HepG2 (cell line): ENCODE measurements at regions not wholly inside any gene's neighbourhood (a gene's known extent, or its start where the extent isn't known, plus 50 kb on each side); places are given as distances from the start of the nearest gene placed in this dataset.

ENCODE experiments used
- ATAC-seq: fragments of 200-7000 bp; cut with Tn5 transposase; 3 replicates; pipeline ENCODE4 v1.9.1; 2020; ENCODE audit warnings: mild to moderate bottlenecking, moderate library complexity
- BruUV-seq: library from RNA; stranded (reverse); fragments of 400-500 nt; replicated peaks from 2 replicates; lab custom pipeline; 2021; lab: Mats Ljungman, UMichigan
- CTCF ChIA-PET: fragments of 300-600 bp; formaldehyde crosslinking; extraction: SDS; loops from one replicate; lab custom pipeline; 2021; ENCODE audit warnings: low total read pairs, inconsistent platforms, low intra/inter-chr PET ratio; lab: Yijun Ruan, JAX
- POLR2A ChIA-PET: fragments of 350-600 bp; sonication (Branson Sonifier 250); formaldehyde crosslinking; loops from one replicate; lab custom pipeline; 2020; ENCODE audit warnings: antibody characterized with exemption, inconsistent platforms; lab: Yijun Ruan, JAX
- DNase-seq: peaks from one replicate; pipeline ENCODE4 v3.0.0-alpha.2; 2015; ENCODE audit warnings: low spot score
- FAIRE-seq: peaks from 3 replicates; lab custom pipeline; 2011; peaks lifted over from hg19 to GRCh38; lab: Jason Lieb, UNC
- H2AFZ ChIP-seq: one replicate; pipeline ENCODE4 v1.6.1; 2011; ENCODE audit warnings: low read length, inconsistent platforms
- H3K27ac ChIP-seq: fragments of 300-600 bp; 3 replicates; pipeline ENCODE4 v1.8.0; 2011; ENCODE audit warnings: mixed run types, mild to moderate bottlenecking, mixed read lengths, low read length, inconsistent platforms; ENCODE audit not compliant: insufficient read depth; ENCODE audit errors: extremely low read length
- H3K27me3 ChIP-seq, 2 experiments: fragments of 200-600 bp in 1 of 2; 2 replicates in 1 of 2; 3 replicates in 1 of 2; pipeline versions ENCODE4 v1.6.0 to v1.8.0; 2011; ENCODE audit warnings: low read length in 2 of 2, mild to moderate bottlenecking in 2 of 2, moderate library complexity in 2 of 2, inconsistent platforms in 1 of 2; ENCODE audit not compliant: insufficient read depth in 2 of 2, control insufficient read depth in 1 of 2
- H3K36me3 ChIP-seq, 2 experiments: fragments of 200-600 bp in 1 of 2; replicated peaks in 1 of 2; 2 replicates in 1 of 2; 3 replicates in 1 of 2; pipeline versions ENCODE4 v1.5.1 to v1.8.0; 2011; ENCODE audit warnings: low read length in 2 of 2, inconsistent platforms in 1 of 2; ENCODE audit not compliant: insufficient read depth in 2 of 2, control insufficient read depth in 1 of 2
- H3K4me1 ChIP-seq: 2 replicates; pipeline ENCODE4 v1.5.1; 2012; ENCODE audit warnings: low read length, inconsistent platforms; ENCODE audit not compliant: insufficient read depth
- H3K4me2 ChIP-seq: 2 replicates; pipeline ENCODE4 v1.6.0; 2011; ENCODE audit warnings: low read depth, low read length, inconsistent platforms
- H3K4me3 ChIP-seq, 3 experiments: fragments of 200-600 bp in 1 of 3; sonication (generic), shearing (Covaris generic) in 1 of 3; replicated peaks in 1 of 3; 2 replicates each; pipeline ENCODE4 v1.5.1; 2011 to 2016; ENCODE audit warnings: low read length in 3 of 3, inconsistent platforms in 2 of 3, low read depth in 2 of 3, mild to moderate bottlenecking in 2 of 3, control low read depth in 1 of 3, mixed read lengths in 1 of 3; ENCODE audit not compliant: insufficient read depth in 1 of 3
- H3K79me2 ChIP-seq: one replicate; pipeline ENCODE4 v1.6.1; 2011; ENCODE audit warnings: low read length, inconsistent platforms; ENCODE audit not compliant: insufficient read depth
- H3K9ac ChIP-seq: 2 replicates; pipeline ENCODE4 v1.6.0; 2011; ENCODE audit warnings: mild to moderate bottlenecking, low read depth, low read length, inconsistent platforms; ENCODE audit not compliant: insufficient read depth
- H3K9me3 ChIP-seq: 2 replicates; pipeline ENCODE4 v1.5.1; 2012; ENCODE audit warnings: mild to moderate bottlenecking, low read length
- H4K20me1 ChIP-seq: 2 replicates; pipeline ENCODE4 v1.6.0; 2011; ENCODE audit warnings: inconsistent platforms, mild to moderate bottlenecking, low read length, moderate library complexity; ENCODE audit not compliant: insufficient read depth
- ARNT2 ChIP-seq: sonication (generic); formaldehyde crosslinking; IDR thresholded peaks from 2 replicates; pipeline ENCODE4 v1.8.0; 2022; ENCODE audit warnings: mild to moderate bottlenecking, low read depth, missing genetic modification reagents, moderate library complexity
- BCL6 ChIP-seq: IDR thresholded peaks from 2 replicates; pipeline ENCODE4 v1.6.1; 2016; ENCODE audit warnings: missing genetic modification reagents, missing compliant biosample characterization
- ELF3 ChIP-seq: IDR thresholded peaks from 2 replicates; pipeline ENCODE4 v1.6.1; 2016; ENCODE audit warnings: missing genetic modification reagents, missing compliant biosample characterization
- ESRRA ChIP-seq: sonication (generic); formaldehyde crosslinking; IDR thresholded peaks from 2 replicates; pipeline ENCODE4 v1.5.1; 2020; ENCODE audit warnings: mild to moderate bottlenecking, low read depth, missing genetic modification reagents
- HHEX ChIP-seq: IDR thresholded peaks from 2 replicates; pipeline ENCODE4 v1.6.1; 2016; ENCODE audit warnings: control low read depth
- KLF6 ChIP-seq: IDR thresholded peaks from 2 replicates; pipeline ENCODE4 v1.8.0; 2016; ENCODE audit warnings: missing biosample characterization, missing genetic modification reagents
- MYNN ChIP-seq: sonication (generic); formaldehyde crosslinking; IDR thresholded peaks from 2 replicates; pipeline ENCODE4 v1.4.0; 2020; ENCODE audit warnings: mild to moderate bottlenecking, low read depth, missing genetic modification reagents
- NR2F6 ChIP-seq, 2 experiments: IDR thresholded peaks; 2 replicates each; pipeline ENCODE4 v1.6.1; 2016; ENCODE audit warnings: antibody characterized with exemption in 1 of 2, mild to moderate bottlenecking in 1 of 2
- PBX3 ChIP-seq: sonication (generic); formaldehyde crosslinking; IDR thresholded peaks from 2 replicates; pipeline ENCODE4 v1.8.1; 2023; ENCODE audit warnings: missing genetic modification reagents, inconsistent platforms, borderline replicate concordance
- RBAK ChIP-seq: sonication (generic); formaldehyde crosslinking; IDR thresholded peaks from 2 replicates; pipeline ENCODE4 v1.5.1; 2020; ENCODE audit warnings: mild to moderate bottlenecking, missing genetic modification reagents
- SPEN ChIP-seq: sonication (generic); formaldehyde crosslinking; IDR thresholded peaks from 2 replicates; pipeline ENCODE4 v1.5.1; 2020; ENCODE audit warnings: low read depth, mild to moderate bottlenecking, missing genetic modification reagents
- TFAP4 ChIP-seq: sonication (generic); IDR thresholded peaks from 2 replicates; pipeline ENCODE4 v1.6.1; 2016; ENCODE audit warnings: low read depth, borderline replicate concordance
- TMF1 ChIP-seq: sonication (generic); formaldehyde crosslinking; IDR thresholded peaks from 2 replicates; pipeline ENCODE4 v1.8.1; 2022; ENCODE audit warnings: low read depth, missing genetic modification reagents
- ZNF260 ChIP-seq: sonication (generic); formaldehyde crosslinking; IDR thresholded peaks from 2 replicates; pipeline ENCODE4 v1.4.0; 2020; ENCODE audit warnings: missing genetic modification reagents, low read depth, mild to moderate bottlenecking, borderline replicate concordance
- ZNF44 ChIP-seq: sonication (generic); formaldehyde crosslinking; IDR thresholded peaks from 2 replicates; pipeline ENCODE4 v1.5.1; 2020; ENCODE audit warnings: mild to moderate bottlenecking, missing genetic modification reagents
- ZNF713 ChIP-seq: sonication (generic); formaldehyde crosslinking; IDR thresholded peaks from 2 replicates; pipeline ENCODE4 v1.4.0; 2020; ENCODE audit warnings: mild to moderate bottlenecking, missing genetic modification reagents
- ZNF773 ChIP-seq: sonication (generic); formaldehyde crosslinking; IDR thresholded peaks from 2 replicates; pipeline ENCODE4 v1.4.0; 2020; ENCODE audit warnings: missing genetic modification reagents, borderline replicate concordance
- ZNF782 ChIP-seq: sonication (generic); formaldehyde crosslinking; IDR thresholded peaks from 2 replicates; pipeline ENCODE4 v1.4.0; 2020; ENCODE audit warnings: missing genetic modification reagents, mild to moderate bottlenecking, borderline replicate concordance
- WGBS: methylation state at CpG from one replicate; pipeline ENCODE4 v1.1.6; 2017; ENCODE audit warnings: low lambda C conversion rate; 5-methylcytosine and 5-hydroxymethylcytosine counted together
- in situ Hi-C: cut with HindIII; loops from 2 replicates; pipeline ENCODE4 v1.10.0; 2017; ENCODE audit warnings: low pct_unique_long_range_greater_than_20kb; ENCODE audit not compliant: extremely low pct_ligation_motif_present
- intact Hi-C: fragments of 100-400 bp; cut with micrococcal nuclease; formaldehyde crosslinking; loops from one replicate; pipeline ENCODE4 v1.10.0; 2022; ENCODE audit not compliant: unreplicated experiment
- TF ChIP-seq, protein P1 (sequence below): sonication (generic); formaldehyde crosslinking; IDR thresholded peaks from 2 replicates; pipeline ENCODE4 v1.5.0; 2020; ENCODE audit warnings: missing genetic modification reagents, mild to moderate bottlenecking, borderline replicate concordance
- TF ChIP-seq, protein P2 (sequence below): sonication (generic); formaldehyde crosslinking; IDR thresholded peaks from 2 replicates; pipeline ENCODE4 v1.4.0; 2020; ENCODE audit warnings: missing genetic modification reagents

- H3K9me3 ChIP-seq = no peaks in the 10 kb centered on the region
- DNase-seq = no peak
- no peaks in the 10 kb centered on the region for H3K4me1 ChIP-seq
- no peak overlapping the region for H3K4me2 ChIP-seq
- WGBS = 0% methylated on average over 2 of the region's 2 CpGs
- no peaks in the 10 kb centered on the region for H3K36me3 ChIP-seq
- intact Hi-C loops (no loop called here), in situ Hi-C loops (no loop called here)
- POLR2A ChIA-PET = no interaction called here
- no peak overlapping the region for H3K4me3 ChIP-seq
- no peak overlapping the region for H2AFZ ChIP-seq
- ATAC-seq = no peak
- H3K79me2 ChIP-seq = no peaks in the 10 kb centered on the region
- FAIRE-seq = no peak
- H3K27ac ChIP-seq = no peak overlapping the region
- H4K20me1 ChIP-seq = no peaks in the 10 kb centered on the region
- H3K9ac ChIP-seq = no peak overlapping the region
- CTCF ChIA-PET = no interaction called here
- TF ChIP-seq ZNF44 (CRISPR knock-in tag) (no peak), NR2F6 (IDR thresholded peaks at IDR 0.05) (no peak), NR2F6 (CRISPR knock-in tag; IDR thresholded peaks at IDR 0.05) (no peak), ZNF782 (CRISPR knock-in tag) (no peak), ESRRA (CRISPR knock-in tag) (no peak), ZNF713 (CRISPR knock-in tag) (no peak), HHEX (CRISPR knock-in tag) (no peak), ZNF260 (CRISPR knock-in tag) (no peak), ELF3 (no peak), RBAK (no peak), BCL6 (CRISPR knock-in tag) (no peak), SPEN (CRISPR knock-in tag) (no peak), TFAP4 (no peak), ARNT2 (no peak), TMF1 (CRISPR knock-in tag) (no peak), PBX3 (CRISPR knock-in tag) (no peak), ZNF773 (no peak), MYNN (CRISPR knock-in tag) (no peak), KLF6 (no peak)
- TF ChIP-seq, protein P1, sequence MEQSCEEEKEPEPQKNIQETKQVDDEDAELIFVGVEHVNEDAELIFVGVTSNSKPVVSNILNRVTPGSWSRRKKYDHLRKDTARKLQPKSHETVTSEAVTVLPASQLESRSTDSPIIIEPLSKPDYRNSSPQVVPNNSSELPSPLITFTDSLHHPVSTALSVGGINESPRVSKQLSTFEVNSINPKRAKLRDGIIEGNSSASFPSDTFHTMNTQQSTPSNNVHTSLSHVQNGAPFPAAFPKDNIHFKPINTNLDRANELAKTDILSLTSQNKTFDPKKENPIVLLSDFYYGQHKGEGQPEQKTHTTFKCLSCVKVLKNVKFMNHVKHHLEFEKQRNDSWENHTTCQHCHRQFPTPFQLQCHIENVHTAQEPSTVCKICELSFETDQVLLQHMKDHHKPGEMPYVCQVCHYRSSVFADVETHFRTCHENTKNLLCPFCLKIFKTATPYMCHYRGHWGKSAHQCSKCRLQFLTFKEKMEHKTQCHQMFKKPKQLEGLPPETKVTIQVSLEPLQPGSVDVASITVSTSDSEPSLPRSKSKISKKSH (CRISPR knock-in tag) = no peak
- TF ChIP-seq, protein P2, sequence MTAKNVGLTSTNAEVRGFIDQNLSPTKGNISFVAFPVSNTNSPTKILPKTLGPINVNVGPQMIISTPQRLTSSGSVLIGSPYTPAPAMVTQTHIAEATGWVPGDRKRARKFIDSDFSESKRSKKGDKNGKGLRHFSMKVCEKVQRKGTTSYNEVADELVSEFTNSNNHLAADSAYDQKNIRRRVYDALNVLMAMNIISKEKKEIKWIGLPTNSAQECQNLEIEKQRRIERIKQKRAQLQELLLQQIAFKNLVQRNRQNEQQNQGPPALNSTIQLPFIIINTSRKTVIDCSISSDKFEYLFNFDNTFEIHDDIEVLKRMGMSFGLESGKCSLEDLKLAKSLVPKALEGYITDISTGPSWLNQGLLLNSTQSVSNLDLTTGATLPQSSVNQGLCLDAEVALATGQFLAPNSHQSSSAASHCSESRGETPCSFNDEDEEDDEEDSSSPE (CRISPR knock-in tag) = no peak
- H3K27me3 ChIP-seq = no peaks in the 10 kb centered on the region
- BruUV-seq = no TSS peak
Measured at GRCh38 chrX:17291171-17291900, 83.7 kb upstream of the NHS start.
